NCI-H128 (cell line): ENCODE measurements at regions not wholly inside any gene's neighbourhood (a gene's known extent, or its start where the extent isn't known, plus 50 kb on each side); places are given as distances from the start of the nearest gene placed in this dataset.
"Not testable (repeated sequence)": the region's sequence is repeated elsewhere in the genome, so short reads cannot be mapped to it uniquely, and the experiment has no call there.

Experiments used
- DNase-seq: peaks from one replicate; lab custom pipeline; 2025; ENCODE audit not compliant: unreplicated experiment; lab: John Stamatoyannopoulos, UW

GRCh38 chr5:117359895-117360294, 785.3 kb upstream of the SEMA6A start:
- DNase-seq = no peak

- DNase-seq = no peak
Observed at GRCh38 chr5:117357886-117358285, 783.3 kb upstream of the SEMA6A start.

DNA sequence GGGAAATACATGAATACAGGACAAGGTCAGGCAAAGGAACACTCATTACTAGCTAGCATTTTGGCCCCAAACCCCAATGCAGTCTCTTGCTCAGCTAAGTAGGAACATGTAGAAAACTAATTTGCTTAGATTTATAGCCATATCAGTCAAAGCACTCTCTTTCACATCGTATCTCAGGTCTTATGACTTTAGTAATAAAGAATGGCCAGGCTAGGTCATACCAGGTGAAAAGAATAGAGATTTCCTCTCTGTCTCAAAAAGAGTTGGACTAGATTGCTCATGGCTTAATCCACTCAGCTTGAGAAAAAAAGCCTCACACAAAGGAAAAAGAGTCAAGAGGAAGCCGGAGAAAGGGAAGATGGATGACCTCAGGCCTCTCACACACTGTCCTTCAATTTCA, 772.7 kb upstream of the SEMA6A start:
- DNase-seq = no peak

DNA sequence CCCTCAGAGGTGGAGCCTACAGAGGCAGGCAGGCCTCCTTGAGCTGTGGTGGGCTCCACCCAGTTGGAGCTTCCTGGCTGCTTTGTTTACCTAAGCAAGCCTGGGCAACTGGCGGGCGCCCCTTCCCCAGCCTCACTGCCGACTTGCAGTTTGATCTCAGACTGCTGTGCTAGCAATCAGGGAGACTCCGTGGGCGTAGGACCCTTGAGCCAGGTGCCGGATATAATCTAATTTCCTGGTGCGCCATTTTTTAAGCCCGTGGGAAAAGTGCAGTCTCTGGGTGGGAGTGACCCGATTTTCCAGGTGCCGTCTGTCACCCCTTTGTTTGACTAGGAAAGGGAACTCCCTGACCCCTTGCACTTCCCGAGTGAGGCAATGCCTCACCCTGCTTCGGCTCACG, 769.1 kb upstream of the SEMA6A start:
- DNase-seq = not testable (repeated sequence)

- DNase-seq = no peak
Observed at GRCh38 chr5:117337064-117337749, 762.6 kb upstream of the SEMA6A start.

- no peak for DNase-seq
Observed at GRCh38 chr5:117336208-117336607, 761.6 kb upstream of the SEMA6A start.

GRCh38 chr5:117333011-117333410, 758.4 kb upstream of the SEMA6A start:
- DNase-seq = no peak

GRCh38 chr5:117332341-117332740, 757.7 kb upstream of the SEMA6A start:
- no peak for DNase-seq

- no peak for DNase-seq
Observed at GRCh38 chr5:117327511-117327910, 752.9 kb upstream of the SEMA6A start.

DNA sequence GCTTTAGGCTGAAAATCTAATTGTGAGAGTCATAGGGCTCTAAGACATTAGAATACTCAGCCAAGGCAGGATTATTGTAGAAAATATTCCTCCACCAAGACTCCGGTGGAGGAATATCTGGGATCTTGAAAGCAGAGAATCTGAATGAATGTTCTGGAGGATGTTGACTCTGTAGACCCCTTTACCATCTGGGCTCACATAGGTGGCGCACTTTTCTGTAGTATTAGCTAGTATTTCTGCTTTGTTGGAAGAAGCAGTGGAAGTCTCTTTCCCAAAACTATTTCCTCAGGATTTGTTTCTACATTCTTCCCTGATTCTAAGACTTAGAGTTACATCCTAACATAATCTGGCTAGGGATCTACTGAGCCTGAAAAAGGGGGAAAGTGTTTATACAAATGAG, 752.4 kb upstream of the SEMA6A start:
- DNase-seq = no peak

DNA sequence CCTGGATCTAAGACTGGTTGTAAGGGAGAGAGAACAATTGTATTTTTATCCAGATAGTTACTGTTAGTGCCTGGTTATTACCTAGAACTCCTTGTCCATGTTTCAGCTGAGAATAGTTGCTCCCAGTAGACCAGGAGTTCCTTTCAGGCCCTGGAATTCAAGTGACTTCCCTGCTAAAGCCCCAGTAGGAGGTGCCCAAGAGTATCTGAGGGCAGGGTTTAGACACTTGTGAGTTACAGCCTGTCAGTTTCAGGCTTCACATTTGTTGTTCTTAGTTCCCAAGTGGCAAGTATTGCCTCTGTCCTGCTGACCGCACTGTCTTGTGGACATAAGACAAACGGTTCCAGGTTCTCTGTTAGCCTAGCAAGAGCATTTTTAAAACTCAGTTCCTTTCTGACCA, 743.9 kb upstream of the SEMA6A start:
- no peak for DNase-seq

- no peak for DNase-seq
Observed at GRCh38 chr5:117315170-117315569, 740.5 kb upstream of the SEMA6A start.

GRCh38 chr5:117304512-117305107, 730.0 kb upstream of the SEMA6A start:
- DNase-seq = not testable (repeated sequence)

DNA sequence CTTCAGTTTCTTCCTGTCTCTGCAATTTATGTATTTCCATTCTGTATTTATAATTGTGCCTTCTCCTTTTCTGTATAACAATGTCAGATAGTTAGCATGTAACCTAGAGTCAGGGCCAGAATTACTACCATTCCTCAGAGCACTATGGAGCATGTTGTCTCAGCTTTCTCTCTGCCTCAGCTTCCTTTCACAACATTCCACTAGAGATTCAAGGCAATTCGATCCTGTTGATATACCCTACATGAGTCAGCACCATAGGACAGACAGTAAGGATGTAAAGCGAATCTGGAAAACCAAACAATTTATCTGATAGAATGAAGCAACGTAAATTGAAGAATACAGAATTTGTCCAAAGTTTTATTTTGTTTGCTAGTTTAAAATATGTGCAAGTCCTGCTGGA, 728.3 kb upstream of the SEMA6A start:
- DNase-seq = no peak

GRCh38 chr5:117302473-117302872, 727.9 kb upstream of the SEMA6A start:
- DNase-seq = no peak

GRCh38 chr5:117299936-117300328, 725.3 kb upstream of the SEMA6A start:
- no peak for DNase-seq

- no peak for DNase-seq
Observed at GRCh38 chr5:117299224-117299935, 724.8 kb upstream of the SEMA6A start.

- no peak for DNase-seq
Observed at GRCh38 chr5:117296872-117297271, 722.2 kb upstream of the SEMA6A start.

GRCh38 chr5:117295941-117296340, 721.3 kb upstream of the SEMA6A start:
- no peak for DNase-seq

DNA sequence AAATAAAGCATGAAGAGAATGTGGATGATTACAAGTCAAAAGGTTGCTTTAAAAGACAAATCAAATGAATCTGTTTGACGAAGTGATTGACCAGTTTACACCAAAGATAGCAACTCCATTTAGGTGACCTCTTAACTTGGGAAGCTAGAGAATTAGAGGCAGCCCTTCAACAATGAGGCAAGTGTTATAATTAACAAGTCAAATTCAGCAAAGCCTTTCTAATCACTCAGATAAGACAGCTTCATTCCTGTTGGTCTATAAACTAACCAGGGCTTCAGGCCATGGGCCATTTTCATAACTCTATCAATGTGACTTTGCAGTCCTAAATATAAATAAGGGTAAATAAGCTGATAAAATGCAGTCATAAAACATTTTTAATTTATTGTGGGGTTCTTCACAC, 712.2 kb upstream of the SEMA6A start:
- DNase-seq = no peak

- no peak for DNase-seq
Observed at GRCh38 chr5:117271656-117272055, 697.0 kb upstream of the SEMA6A start.

DNA sequence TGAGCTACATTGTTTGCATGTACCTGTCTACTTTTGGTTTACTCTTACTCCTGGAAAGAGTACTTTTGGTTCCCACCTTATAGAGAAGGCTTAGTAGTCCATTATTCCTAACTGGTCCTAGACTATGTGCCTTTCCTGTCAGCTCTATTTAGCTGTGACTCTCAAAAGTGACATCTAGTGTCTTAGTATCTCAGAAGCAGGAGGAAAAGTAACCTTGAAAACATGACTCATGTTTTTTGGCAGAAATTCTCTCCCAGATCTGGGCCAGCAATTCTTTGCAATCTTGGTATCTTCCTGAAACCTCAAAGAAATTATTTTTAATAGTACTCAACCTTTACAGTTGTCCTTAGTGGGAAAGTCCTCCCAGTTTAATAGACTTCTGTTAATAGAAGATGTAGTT, 691.7 kb upstream of the SEMA6A start:
- DNase-seq = no peak
